Calu3 (cell line): ENCODE measurements at regions not wholly inside any gene's neighbourhood (a gene's known extent, or its start where the extent isn't known, plus 50 kb on each side); places are given as distances from the start of the nearest gene placed in this dataset.

Experiments used
- BruUV-seq: library from RNA; stranded (reverse); fragments of 400-500 nt; replicated peaks from 2 replicates; lab custom pipeline; 2021; lab: Mats Ljungman, UMichigan
- CTCF ChIA-PET: fragments of 300-600 bp; sonication (Branson Sonifier 250); formaldehyde crosslinking; loops from one replicate; lab custom pipeline; 2022; ENCODE audit warnings: antibody characterized with exemption; lab: Charles Lee
- DNase-seq: peaks from one replicate; pipeline ENCODE4 v3.0.0; 2022
- H3K27ac Mint-ChIP-seq: one replicate; pipeline ENCODE4 v1.8.0; 2022; ENCODE audit warnings: mixed read lengths; ENCODE audit not compliant: unreplicated experiment
- H3K27me3 Mint-ChIP-seq: one replicate; pipeline ENCODE4 v1.8.0; 2022; ENCODE audit warnings: mixed read lengths; ENCODE audit not compliant: unreplicated experiment
- H3K36me3 Mint-ChIP-seq: one replicate; pipeline ENCODE4 v1.8.0; 2022; ENCODE audit warnings: mild to moderate bottlenecking, moderate library complexity, mixed read lengths; ENCODE audit not compliant: insufficient read depth, unreplicated experiment
- H3K4me1 Mint-ChIP-seq: one replicate; pipeline ENCODE4 v1.8.0; 2022; ENCODE audit warnings: mild to moderate bottlenecking, low read depth, mixed read lengths; ENCODE audit not compliant: unreplicated experiment
- H3K4me3 Mint-ChIP-seq: one replicate; pipeline ENCODE4 v1.8.0; 2022; ENCODE audit warnings: mild to moderate bottlenecking, low read depth, moderate library complexity, mixed read lengths; ENCODE audit not compliant: unreplicated experiment
- H3K9me3 Mint-ChIP-seq: one replicate; pipeline ENCODE4 v1.8.0; 2022; ENCODE audit warnings: low read depth, mixed read lengths; ENCODE audit not compliant: unreplicated experiment
- intact Hi-C: fragments of 100-400 bp; cut with micrococcal nuclease; formaldehyde crosslinking; loops from one replicate; pipeline ENCODE4 v1.10.0; 2022; ENCODE audit not compliant: unreplicated experiment
- TF ChIP-seq, protein P1 (sequence below): fragments of 200-600 bp; IDR thresholded peaks from one replicate; pipeline ENCODE4 v1.8.0; 2022; ENCODE audit warnings: antibody characterized with exemption; ENCODE audit not compliant: unreplicated experiment

GRCh38 chr7:93048136-93048930 lies 69.4 kb downstream of the SAMD9 start:
- no peak overlapping the region for H3K4me3 Mint-ChIP-seq

DNA sequence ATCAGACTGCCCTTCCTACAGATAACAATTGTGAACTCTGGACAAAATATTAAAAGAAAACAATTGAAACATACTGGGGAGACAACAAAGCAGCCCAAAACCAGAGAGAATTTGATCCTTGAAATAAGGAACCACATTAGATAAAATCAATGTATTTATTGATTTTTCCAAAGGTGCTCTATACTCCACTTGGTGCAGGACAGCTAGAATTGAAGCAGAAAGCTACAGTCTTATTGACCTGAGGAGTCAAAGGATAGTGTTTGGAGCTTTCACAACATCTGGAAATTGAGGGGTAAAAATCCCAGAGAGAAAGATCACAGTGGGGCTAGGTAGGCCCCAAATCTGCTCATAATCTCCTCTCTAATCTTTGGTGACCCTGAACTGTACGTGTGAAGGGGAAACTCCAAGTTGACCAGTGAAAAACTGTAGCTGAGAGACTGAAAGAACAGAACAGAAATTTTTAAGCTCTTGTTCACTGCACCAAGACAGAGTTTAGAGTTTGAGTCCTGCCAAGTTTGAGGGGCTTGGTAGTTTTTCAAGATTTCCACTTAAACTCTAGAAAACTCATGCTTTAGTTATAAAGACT lies 70.2 kb downstream of the SAMD9 start:
- Mint-ChIP-seq H3K27me3 (no peaks in the 10 kb centered on the region), H3K4me1 (no peaks in the 10 kb centered on the region), H3K27ac (no peak overlapping the region), H3K9me3 (no peaks in the 10 kb centered on the region), H3K36me3 (no peaks in the 10 kb centered on the region), H3K4me3 (no peak overlapping the region)
- intact Hi-C loops, result no loop called here
- BruUV-seq, result no TSS peak
- CTCF ChIA-PET, result no interaction called here
- TF ChIP-seq, protein P1, sequence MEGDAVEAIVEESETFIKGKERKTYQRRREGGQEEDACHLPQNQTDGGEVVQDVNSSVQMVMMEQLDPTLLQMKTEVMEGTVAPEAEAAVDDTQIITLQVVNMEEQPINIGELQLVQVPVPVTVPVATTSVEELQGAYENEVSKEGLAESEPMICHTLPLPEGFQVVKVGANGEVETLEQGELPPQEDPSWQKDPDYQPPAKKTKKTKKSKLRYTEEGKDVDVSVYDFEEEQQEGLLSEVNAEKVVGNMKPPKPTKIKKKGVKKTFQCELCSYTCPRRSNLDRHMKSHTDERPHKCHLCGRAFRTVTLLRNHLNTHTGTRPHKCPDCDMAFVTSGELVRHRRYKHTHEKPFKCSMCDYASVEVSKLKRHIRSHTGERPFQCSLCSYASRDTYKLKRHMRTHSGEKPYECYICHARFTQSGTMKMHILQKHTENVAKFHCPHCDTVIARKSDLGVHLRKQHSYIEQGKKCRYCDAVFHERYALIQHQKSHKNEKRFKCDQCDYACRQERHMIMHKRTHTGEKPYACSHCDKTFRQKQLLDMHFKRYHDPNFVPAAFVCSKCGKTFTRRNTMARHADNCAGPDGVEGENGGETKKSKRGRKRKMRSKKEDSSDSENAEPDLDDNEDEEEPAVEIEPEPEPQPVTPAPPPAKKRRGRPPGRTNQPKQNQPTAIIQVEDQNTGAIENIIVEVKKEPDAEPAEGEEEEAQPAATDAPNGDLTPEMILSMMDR, result no peak
- DNase-seq, result no peak

More at GRCh38 chr7:93048136-93048930, 69.4 kb downstream of the SAMD9 start:
- intact Hi-C loops, result no loop called here
- Mint-ChIP-seq H3K9me3 (no peaks in the 10 kb centered on the region), H3K4me1 (peaks cover 3% of the 10 kb centered on the region), H3K27ac (no peak overlapping the region), H3K27me3 (no peaks in the 10 kb centered on the region), H3K36me3 (no peaks in the 10 kb centered on the region)
- no TSS peak for BruUV-seq
- DNase-seq, result no peak
- CTCF ChIA-PET, result no interaction called here
- TF ChIP-seq, protein P1, result no peak

DNA sequence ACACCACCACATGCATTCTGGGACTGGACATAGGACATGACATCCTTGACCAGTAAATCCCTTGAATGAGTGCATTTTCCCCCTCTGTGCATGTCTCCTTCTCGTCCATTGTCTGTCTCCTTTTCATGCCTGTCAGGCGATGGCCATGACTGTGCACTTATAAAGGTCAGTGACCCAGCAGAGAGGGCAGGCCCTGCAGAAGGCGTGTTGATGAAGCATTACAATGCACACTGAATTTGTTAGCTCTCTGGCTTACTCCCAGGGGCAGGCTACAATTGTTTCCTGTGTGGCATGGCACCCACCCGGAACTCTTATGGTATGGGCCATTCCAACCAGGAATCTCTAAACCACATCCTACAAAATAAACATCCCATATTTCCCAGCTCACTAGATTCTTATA lies 71.1 kb downstream of the SAMD9 start:
- CTCF ChIA-PET, result no interaction called here
- Mint-ChIP-seq H3K4me1 (no peaks in the 10 kb centered on the region), H3K9me3 (no peaks in the 10 kb centered on the region), H3K36me3 (no peaks in the 10 kb centered on the region), H3K27me3 (no peaks in the 10 kb centered on the region), H3K27ac (no peak overlapping the region), H3K4me3 (no peak overlapping the region)
- TF ChIP-seq, protein P1, result no peak
- no peak for DNase-seq
- no TSS peak for BruUV-seq
- intact Hi-C loops, result no loop called here

GRCh38 chr7:93044147-93044810 lies 73.5 kb downstream of the SAMD9 start:
- intact Hi-C loops, result no loop called here
- TF ChIP-seq, protein P1, result no peak

More at GRCh38 chr7:93044147-93044810, 73.5 kb downstream of the SAMD9 start:
- DNase-seq, result no peak
- no peak overlapping the region for H3K27ac Mint-ChIP-seq
- H3K4me3 Mint-ChIP-seq, result no peak overlapping the region
- H3K36me3 Mint-ChIP-seq, result no peaks in the 10 kb centered on the region
- CTCF ChIA-PET, result no interaction called here
- BruUV-seq, result no TSS peak
- H3K9me3 Mint-ChIP-seq, result no peaks in the 10 kb centered on the region
- H3K27me3 Mint-ChIP-seq, result no peaks in the 10 kb centered on the region
- no peaks in the 10 kb centered on the region for H3K4me1 Mint-ChIP-seq
